HepG2 (cell line): ENCODE measurements at regions not wholly inside any gene's neighbourhood (a gene's known extent, or its start where the extent isn't known, plus 50 kb on each side); places are given as distances from the start of the nearest gene placed in this dataset.

Experiments
- ARNT2 ChIP-seq: sonication (generic); formaldehyde crosslinking; IDR thresholded peaks from 2 replicates; pipeline ENCODE4 v1.8.0; 2022; ENCODE audit warnings: mild to moderate bottlenecking, low read depth, missing genetic modification reagents, moderate library complexity
- ATF2 ChIP-seq: sonication (generic); formaldehyde crosslinking; IDR thresholded peaks from 2 replicates; pipeline ENCODE4 v1.4.0; 2020; ENCODE audit warnings: missing genetic modification reagents
- BCL3 ChIP-seq: sonication (generic); formaldehyde crosslinking; IDR thresholded peaks from 2 replicates; pipeline ENCODE4 v1.5.1; 2020; ENCODE audit warnings: mild to moderate bottlenecking, missing genetic modification reagents, moderate library complexity
- CBX1 ChIP-seq: IDR thresholded peaks from one replicate; pipeline ENCODE4 v1.6.1; 2016; ENCODE audit warnings: antibody characterized with exemption, low read depth
- CTCF ChIP-seq: sonication (generic); formaldehyde crosslinking; IDR thresholded peaks from 2 replicates; pipeline ENCODE4 v1.5.0; 2020; ENCODE audit warnings: mild to moderate bottlenecking, missing genetic modification reagents, moderate library complexity
- DPF2 ChIP-seq: sonication (generic); formaldehyde crosslinking; IDR thresholded peaks from 2 replicates; pipeline ENCODE4 v1.4.0; 2020; ENCODE audit warnings: mild to moderate bottlenecking, low read depth, missing genetic modification reagents, borderline replicate concordance
- FOXO1 ChIP-seq: sonication (generic); formaldehyde crosslinking; IDR thresholded peaks from 2 replicates; pipeline ENCODE4 v1.4.0; 2020; ENCODE audit warnings: missing genetic modification reagents
- IKZF1 ChIP-seq: fragments of 450-650 bp; IDR thresholded peaks from 2 replicates; pipeline ENCODE4 v1.7.1; 2016
- MYC ChIP-seq: sonication (generic); formaldehyde crosslinking; IDR thresholded peaks from 2 replicates; pipeline ENCODE4 v1.9.0; 2021; ENCODE audit warnings: missing genetic modification reagents, borderline replicate concordance
- PBX2 ChIP-seq: IDR thresholded peaks from 2 replicates; pipeline ENCODE4 v1.6.1; 2016; ENCODE audit warnings: control low read depth
- POLR2G ChIP-seq: fragments of 200-400 bp; formaldehyde crosslinking; IDR thresholded peaks from 2 replicates; pipeline ENCODE4 v1.6.1; 2018; ENCODE audit warnings: mild to moderate bottlenecking, low read depth, low read length, moderate library complexity
- REPIN1 ChIP-seq: sonication (generic); formaldehyde crosslinking; IDR thresholded peaks from 2 replicates; pipeline ENCODE4 v1.8.0; 2022; ENCODE audit warnings: missing genetic modification reagents, low read depth, mild to moderate bottlenecking, borderline replicate concordance
- RFX1 ChIP-seq: fragments of 450-650 bp; IDR thresholded peaks from 2 replicates; pipeline ENCODE4 v1.6.1; 2017
- TBP ChIP-seq: sonication (generic); formaldehyde crosslinking; IDR thresholded peaks from 2 replicates; pipeline ENCODE4 v1.5.0; 2020; ENCODE audit warnings: missing genetic modification reagents
- ZBTB4 ChIP-seq: sonication (generic); formaldehyde crosslinking; IDR thresholded peaks from 2 replicates; pipeline ENCODE4 v1.4.0; 2020; ENCODE audit warnings: missing genetic modification reagents, mild to moderate bottlenecking, borderline replicate concordance
- ZNF12 ChIP-seq: sonication (generic); formaldehyde crosslinking; IDR thresholded peaks from 2 replicates; pipeline ENCODE4 v1.5.0; 2020; ENCODE audit warnings: missing genetic modification reagents
- ZNF337 ChIP-seq: sonication (generic); formaldehyde crosslinking; IDR thresholded peaks from 2 replicates; pipeline ENCODE4 v1.5.1; 2020; ENCODE audit warnings: missing genetic modification reagents, low read depth, mild to moderate bottlenecking, borderline replicate concordance
- ZNF350 ChIP-seq: sonication (generic); formaldehyde crosslinking; IDR thresholded peaks from 2 replicates; pipeline ENCODE4 v1.4.0; 2020; ENCODE audit warnings: mild to moderate bottlenecking, low read depth, missing genetic modification reagents, borderline replicate concordance
- ZNF441 ChIP-seq: sonication (generic); formaldehyde crosslinking; IDR thresholded peaks from 2 replicates; pipeline ENCODE4 v1.7.0; 2021; ENCODE audit warnings: missing genetic modification reagents, borderline replicate concordance
- ZNF513 ChIP-seq: sonication (generic); formaldehyde crosslinking; conservative IDR thresholded peaks from 2 replicates; pipeline ENCODE4 v1.5.0; 2020; ENCODE audit warnings: missing genetic modification reagents

GRCh38 chr14:53217316-53217994 lies 64.3 kb upstream of the DDHD1 start (continued):
- peak; percentile 58 for TF ChIP-seq CTCF (CRISPR knock-in tag)
- no peak for TF ChIP-seq ZNF337 (CRISPR knock-in tag)
- TF ChIP-seq RFX1, result no peak
- no peak for TF ChIP-seq ATF2 (CRISPR knock-in tag)
- TF ChIP-seq IKZF1, result no peak
- TF ChIP-seq CBX1, result no peak
- TF ChIP-seq REPIN1 (CRISPR knock-in tag), result no peak
- TF ChIP-seq ZNF12 (CRISPR knock-in tag), result no peak
- no peak for TF ChIP-seq ARNT2 (CRISPR knock-in tag)
- no peak for TF ChIP-seq BCL3 (CRISPR knock-in tag)
- peak; percentile 38; the same call in 1 of the 2 replicates for TF ChIP-seq MYC
- TF ChIP-seq DPF2 (CRISPR knock-in tag), result no peak
- TF ChIP-seq ZNF350 (CRISPR knock-in tag), result no peak; the same call in 1 of the 2 replicates
- TF ChIP-seq PBX2 (CRISPR knock-in tag), result no peak
- no peak for TF ChIP-seq ZNF441 (CRISPR knock-in tag)
- no peak for TF ChIP-seq FOXO1 (CRISPR knock-in tag)
- TF ChIP-seq TBP (CRISPR knock-in tag), result no peak
- TF ChIP-seq ZNF513 (CRISPR knock-in tag), result no peak
- TF ChIP-seq ZBTB4 (CRISPR knock-in tag), result no peak
- TF ChIP-seq POLR2G, result 0 out of 2 replicates have a peak, but pooled peaks have one; percentile 32
